KBM-7 (cell line): ENCODE measurements at regions not wholly inside any gene's neighbourhood (a gene's known extent, or its start where the extent isn't known, plus 50 kb on each side); places are given as distances from the start of the nearest gene placed in this dataset.

Experiments
- DNase-seq: peaks from one replicate; pipeline ENCODE4 v3.0.0-alpha.2; 2015
- in situ Hi-C: fragments of 300-500 bp; cut with MboI; formaldehyde crosslinking; loops from 2 replicates; pipeline ENCODE4 v1.14.3; 2020; ENCODE audit warnings: low sequenced_read_pairs, low pct_unique_long_range_greater_than_20kb, mixed read lengths

DNA sequence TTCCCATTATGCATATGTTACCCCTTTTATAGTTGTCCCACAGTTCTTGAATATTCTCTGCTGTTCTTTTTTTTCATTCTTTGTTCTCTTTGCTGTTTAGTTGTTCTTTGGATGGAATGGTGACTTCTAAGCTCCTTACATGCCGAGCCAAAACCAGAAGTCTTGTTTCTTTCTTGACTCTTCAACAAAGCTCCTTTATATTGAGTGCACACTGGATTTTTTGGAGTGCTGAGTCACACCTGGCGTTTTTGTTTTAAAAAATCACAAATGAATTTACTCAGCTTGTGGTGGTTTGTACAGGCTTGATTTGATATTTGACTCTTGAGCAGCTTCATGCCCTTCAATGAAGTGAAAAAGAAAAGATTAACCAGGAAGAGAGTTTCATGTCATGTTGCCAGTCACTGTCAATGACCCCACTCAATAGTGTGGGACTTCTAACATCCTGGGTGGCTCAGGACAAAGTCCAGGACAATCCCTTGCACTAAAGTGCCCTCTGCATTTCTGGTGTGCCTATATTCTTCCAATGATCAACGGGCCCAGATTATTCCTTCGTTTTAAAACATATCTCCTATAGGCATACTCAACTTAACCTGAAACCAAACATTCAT, 112.4 kb upstream of the SLC38A4 start:
- no peak for DNase-seq
- in situ Hi-C loops: no loop called here

DNA sequence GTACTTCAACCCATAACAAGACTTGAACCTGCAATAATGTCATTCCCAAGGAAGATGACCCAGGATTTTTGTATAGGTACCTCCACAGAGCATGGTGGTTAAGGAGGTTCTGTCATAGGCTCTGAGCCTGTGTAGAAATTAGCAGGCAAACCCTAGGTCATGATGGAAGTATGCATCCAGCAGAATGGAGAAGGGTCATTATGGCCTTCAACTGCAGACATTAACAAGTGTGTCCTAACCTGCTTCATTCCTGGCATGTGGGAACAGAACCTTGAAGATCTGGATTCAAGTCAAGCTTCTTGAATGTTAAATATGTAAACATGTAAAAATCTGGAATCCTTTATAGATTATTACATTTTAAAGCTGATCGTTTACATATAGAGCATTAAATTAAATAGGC, 116.2 kb upstream of the SLC38A4 start:
- in situ Hi-C loops: no loop called here
- no peak for DNase-seq

DNA sequence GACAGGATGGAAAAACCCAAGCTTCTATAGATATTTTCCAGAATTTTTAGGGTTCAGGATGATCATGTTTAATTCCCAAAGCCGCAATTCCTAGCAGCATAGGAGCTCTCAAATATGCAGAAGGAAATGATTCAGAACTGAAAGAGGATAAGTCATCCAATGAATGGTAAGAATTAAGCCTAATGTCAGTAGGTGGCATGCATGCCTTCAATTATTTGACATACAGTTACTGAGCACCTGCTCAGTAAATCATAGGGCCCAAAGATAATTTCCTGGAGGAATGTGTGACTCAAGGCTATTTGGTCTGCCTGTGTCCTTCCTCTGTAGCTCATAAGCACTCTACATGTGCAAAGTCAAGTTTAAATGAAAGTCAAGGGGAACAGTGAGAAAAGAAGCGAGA, 116.8 kb upstream of the SLC38A4 start:
- in situ Hi-C loops: no loop called here
- DNase-seq: no peak

DNA sequence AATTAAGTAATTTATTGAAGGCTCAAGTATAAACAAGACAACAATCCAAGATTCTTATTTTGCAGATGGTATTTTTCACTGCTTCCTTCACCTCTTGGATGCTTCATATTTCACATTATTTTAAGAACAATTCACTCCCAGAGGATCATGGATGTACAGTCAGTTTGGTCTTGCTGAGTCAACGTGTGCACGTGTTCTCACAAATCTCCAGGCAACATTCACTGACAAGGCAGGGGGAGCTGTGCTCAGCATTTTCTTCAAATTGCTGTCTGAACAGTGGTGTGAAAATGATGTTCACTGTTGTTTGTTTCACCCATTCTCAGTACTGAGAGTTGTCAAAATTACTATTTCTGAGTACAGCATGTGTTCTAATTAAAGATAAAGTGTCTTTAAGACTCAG, 118.3 kb upstream of the SLC38A4 start:
- DNase-seq: no peak
- in situ Hi-C loops: no loop called here

DNA sequence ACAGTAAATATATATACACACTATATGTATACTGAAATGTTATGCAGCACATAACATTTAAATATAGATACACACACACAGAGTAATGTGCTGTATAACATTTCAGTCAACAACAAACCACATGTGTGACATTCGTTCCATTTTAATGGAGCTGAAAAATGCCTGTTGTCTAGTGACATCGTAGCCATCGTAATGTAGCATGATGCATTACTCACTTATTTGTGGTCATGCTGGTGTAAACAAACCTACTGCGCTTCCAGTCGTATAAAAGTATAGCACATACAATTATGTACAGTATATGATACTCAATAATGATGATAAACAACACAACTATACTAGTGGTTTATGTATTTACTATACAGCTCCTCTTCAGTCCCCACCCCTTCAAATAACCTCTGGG, 119.0 kb upstream of the SLC38A4 start:
- in situ Hi-C loops: no loop called here

DNA sequence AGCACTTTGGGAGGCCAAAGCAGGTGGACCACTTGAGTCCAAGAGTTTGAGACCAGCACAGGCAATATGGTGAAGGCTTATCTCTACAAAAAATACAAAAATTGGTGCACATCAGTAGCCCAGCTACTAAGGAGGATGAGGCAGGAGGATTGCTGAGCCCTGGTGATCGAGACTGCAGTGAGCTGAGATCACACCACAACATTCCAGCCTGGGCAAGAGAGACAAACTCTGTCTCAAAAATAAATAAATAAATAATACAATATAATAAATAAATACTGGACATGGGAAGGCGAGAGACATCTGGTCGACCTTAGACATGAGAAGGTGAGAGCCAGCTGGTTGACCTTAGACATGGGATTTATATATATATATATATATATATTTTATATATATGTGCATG, 119.8 kb upstream of the SLC38A4 start:
- DNase-seq: no peak
- in situ Hi-C loops: no loop called here

More for the DNA sequence above, 119.0 kb upstream of the SLC38A4 start:
- no peak for DNase-seq

DNA sequence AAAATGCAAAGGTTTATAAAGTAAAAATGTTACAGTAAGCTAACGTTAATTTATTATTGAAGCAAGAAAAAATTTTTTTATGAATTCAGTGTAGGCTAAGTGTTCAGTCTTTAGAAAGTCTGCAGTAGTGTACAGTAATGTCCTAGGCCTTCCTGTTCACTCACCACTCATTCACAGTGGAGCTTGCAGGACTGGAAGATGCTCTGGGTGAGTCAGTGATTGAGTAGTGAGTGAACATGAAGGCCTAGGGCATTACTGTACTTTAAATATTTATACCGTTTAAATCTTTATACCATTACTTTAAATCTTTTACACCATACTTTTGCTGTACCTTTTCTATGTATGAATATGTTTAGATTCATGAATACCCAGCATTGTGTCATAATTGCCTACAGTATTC, 120.3 kb upstream of the SLC38A4 start:
- no peak for DNase-seq
- in situ Hi-C loops: no loop called here

DNA sequence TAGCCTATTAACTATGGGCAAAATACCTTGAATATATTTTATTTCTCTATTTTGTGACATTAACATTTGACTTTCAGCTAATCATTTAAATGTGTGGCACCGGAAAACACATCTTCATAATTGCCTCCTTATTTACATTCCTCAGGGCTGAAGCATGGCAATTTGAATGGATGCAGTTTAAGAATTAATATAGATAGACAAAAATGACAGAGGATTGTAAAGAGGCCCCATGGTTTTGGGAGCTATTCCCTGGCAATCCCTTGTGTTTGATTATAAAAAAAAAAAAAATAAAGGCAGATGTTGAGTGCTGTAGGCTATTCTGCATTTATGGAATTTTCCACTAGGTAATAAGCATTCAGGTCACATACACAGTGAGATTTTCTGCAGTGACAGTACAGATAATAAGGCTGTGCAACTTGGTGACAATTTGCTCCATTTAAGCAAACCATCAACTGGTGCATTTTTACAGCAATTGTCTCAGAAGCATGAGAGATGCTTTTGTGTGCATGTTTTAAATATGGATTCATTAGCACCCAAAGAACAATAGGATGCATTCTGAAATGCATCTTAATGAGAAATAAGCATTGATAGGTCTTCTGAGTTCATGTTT, 123.2 kb upstream of the SLC38A4 start:
- DNase-seq: no peak
- in situ Hi-C loops: no loop called here

DNA sequence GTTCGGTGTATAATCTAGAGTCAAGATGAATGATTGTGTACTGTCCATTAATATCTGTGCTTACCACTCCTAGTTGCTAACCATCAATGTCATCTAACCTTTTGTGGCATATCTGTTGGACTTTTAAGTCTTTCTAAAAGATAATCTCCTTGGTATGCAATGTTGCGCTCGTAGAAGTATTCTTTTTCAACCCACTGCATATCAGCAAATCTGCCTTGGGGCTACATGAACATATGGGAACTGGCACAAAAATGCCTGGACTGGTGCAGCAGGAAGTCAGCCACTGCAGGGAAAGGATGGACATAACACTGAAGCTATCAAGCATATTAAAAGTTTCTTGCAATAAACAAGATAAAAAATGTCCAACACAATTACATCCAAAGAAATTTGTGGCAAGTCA, 124.3 kb upstream of the SLC38A4 start:
- in situ Hi-C loops: no loop called here
- no peak for DNase-seq

DNA sequence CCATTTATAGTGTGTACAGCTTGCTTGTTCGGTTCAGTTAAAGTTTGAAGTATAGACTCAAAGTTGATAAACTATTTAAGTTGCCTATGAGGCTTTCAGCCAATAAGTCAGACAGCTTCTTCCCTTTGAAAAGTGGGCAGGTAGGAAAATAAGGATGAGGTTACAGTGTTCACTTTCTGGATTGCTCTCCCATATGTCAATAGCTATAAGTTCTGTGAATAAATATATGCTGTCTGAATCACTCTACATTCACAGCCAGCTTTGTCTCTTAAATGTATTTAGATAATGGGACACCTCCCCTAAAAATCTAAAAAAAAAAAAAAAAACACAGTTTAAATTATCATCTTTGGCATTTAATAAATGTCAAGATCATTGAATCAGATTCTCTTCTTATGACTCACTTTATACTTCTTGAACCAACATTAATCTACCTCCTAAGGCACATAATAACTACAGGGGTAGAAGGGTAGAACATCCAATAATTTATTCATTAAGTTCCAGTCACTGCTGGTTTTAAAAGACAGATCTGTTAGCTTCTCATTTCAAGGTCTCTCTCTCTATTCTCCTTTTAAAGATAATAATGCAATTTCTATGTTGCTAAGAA, 126.4 kb upstream of the PCED1B start:
- DNase-seq: no peak
- in situ Hi-C loops: no loop called here

DNA sequence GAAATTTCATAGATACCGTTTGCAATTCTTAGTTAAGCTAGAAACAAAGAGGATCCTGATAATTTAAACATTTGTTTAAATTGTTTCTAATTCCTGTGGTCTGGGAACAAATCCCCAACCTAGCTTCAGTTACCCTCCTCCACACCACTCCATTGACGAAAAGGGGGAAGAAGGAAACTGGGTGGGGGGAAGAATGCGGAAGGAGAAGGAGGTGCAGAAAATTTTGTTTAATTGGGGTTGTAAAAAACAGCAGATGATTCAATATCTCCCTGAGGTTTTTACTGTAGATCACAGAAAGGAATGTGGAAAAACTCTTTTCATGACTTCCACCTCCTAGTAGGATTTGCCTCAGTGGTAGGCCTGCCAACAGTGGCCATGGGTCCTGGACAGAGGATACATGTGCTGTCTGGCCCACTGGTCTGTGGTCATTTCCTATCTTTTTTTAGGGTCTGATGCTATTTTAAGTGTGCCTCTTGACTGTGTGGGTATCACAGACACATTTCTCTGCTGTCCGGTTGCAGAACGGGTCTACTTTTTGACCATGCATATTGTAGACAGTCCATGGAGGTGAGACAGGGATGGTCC, 122.9 kb upstream of the PCED1B start:
- DNase-seq: peak; percentile 15
- in situ Hi-C loops: no loop called here

DNA sequence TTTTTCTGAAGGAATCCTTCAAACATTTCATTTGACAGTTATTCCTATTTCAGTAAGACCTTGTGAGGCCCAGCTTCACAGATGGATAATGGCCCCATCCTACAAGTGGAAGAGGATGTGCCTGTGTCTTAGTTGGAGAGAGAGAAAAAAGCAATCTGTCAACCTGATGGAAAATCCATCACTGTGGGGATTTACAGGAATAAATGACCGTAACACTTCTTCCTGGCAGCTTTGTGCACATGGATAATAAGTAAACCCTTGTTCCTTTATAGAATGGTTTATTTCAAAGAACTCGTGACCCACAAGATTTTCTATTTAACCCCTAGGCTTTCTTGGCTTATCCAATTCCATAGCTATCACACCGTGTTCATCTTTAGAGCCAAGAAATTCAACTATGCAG, 121.4 kb upstream of the PCED1B start:
- in situ Hi-C loops: no loop called here
- DNase-seq: no peak

DNA sequence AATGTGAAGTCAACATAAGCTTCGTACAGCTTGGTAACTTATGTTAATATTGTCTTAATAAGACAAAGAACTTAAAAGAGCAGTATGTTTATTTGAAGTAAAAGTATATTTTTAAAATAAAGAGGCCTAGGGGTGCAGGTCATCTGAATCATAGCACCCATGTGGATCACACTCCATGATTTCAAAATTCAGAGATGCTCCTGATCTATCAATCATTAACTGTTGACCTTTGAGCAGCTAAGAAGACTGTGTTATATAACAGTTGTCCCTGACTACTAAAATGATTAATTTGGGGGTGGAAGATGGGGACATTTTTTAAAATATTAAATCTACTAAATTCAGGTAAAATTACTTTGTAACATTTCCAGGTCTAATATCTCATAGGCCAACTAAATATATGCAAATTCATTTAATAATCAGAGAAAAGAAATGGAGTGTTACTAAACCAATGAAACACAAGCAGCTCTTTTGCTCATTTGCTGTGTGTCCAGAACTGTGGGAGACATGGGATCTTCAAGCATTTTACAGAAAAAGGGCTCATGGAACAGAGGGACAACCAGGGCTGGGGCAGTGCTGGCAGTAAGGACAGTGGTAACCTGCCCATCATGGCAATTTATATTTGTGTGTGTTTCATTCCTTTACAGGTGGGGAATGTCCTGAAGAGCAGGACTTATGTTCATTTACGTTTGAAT, 120.7 kb upstream of the PCED1B start:
- in situ Hi-C loops: no loop called here
- no peak for DNase-seq

DNA sequence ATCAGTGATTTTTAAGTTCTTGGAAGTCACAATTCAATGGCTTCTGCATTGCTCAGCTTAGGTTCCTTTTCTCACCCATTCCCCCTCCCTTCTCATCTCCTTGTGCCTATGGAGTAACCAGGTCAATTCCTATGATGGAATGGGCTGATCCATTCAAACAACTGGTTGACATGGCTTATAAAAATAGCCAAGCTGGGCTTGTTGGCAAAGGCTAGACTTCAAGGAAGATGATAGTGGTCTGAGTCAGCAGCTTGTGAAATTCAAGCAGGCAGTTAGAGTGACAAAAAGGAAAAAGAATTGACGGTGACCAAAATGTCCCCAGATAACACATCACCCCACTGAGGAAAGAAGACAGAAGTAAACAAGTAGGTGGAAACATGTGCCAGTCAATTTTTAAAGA, 119.9 kb upstream of the PCED1B start:
- in situ Hi-C loops: no loop called here
- DNase-seq: no peak

DNA sequence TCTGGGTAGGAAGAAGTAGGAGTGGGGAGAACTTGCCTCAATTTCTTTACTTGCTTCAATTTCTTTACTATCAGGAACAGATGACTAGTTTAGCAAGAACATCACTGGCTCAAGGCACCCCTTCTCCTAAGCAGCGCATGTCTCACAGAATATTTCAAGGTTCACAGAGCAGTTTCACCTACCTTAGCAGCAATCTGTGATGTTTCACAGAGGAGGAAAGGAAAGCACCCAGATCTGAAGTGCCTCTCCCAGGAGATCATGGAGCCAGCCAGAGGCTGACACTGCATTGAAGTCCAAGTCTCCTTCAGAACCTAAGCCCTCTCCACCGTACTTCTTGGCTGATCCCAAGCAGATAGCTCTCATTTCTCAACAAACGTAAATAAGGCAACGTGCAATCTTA, 118.7 kb upstream of the PCED1B start:
- in situ Hi-C loops: no loop called here
- DNase-seq: no peak

DNA sequence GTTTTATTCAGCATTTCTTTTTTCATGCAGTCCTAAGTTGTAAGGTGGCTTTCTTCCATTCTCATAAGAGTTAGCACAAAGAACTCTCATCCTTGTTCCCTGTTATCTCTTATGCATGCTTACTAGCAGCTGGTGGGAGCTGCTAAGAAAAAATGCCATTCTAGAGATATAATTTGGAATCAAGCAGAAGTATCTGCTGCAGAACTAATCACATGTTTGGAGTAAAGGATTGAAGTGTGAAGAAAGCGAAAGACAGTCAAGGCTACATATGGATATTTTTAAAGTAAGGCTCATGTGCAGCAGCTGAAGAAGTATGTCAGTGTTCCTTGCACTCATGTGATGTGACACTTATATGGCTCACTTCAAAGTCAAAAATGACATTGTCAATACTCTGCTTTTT, 116.2 kb upstream of the PCED1B start:
- in situ Hi-C loops: no loop called here
- DNase-seq: no peak

DNA sequence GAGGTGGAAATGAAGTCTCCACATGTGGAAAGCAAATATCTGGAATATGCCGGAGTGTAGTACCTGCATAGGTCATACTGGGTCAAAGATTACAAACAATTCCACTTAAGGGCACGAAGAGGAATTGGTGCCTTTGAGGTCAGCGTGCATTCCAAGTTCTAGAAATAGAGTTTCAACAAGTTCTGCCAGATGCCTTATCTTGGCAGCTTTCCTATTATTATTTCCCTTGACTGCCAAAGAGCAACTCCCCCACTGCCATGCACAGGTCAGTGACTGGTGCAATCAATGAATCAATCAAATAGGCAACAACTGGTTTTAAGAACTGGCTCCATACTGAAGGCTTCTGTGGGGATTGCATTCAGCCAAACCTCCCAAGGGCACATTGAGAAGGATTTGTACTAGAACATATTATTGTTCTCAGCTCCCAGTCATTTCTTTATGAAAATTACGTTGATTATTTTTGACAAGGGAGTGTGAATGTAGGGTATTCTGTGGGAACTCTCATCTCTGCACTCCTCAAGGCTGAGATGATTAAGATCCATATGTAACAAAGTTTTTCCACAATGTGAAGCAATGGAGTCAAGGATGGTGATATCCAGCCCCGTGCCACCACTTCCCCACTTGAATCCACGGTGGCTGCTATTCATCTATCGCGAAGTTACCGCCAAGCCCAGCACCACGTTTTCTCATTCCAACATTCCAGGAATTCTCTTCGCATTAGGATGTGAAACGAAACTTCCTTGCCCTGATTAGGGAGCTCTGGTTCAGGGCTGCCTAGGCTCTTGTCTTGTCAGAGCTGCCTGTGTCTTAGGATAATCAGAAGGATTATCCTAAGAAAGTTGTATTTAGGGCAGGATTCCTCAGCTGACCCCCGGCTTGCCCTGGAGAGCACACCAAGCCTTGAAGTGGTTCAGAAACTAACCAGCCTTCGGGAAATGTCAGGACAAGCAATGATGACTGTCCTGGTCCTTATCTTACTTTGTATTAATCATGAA, 115.1 kb upstream of the PCED1B start:
- in situ Hi-C loops: no loop called here

DNA sequence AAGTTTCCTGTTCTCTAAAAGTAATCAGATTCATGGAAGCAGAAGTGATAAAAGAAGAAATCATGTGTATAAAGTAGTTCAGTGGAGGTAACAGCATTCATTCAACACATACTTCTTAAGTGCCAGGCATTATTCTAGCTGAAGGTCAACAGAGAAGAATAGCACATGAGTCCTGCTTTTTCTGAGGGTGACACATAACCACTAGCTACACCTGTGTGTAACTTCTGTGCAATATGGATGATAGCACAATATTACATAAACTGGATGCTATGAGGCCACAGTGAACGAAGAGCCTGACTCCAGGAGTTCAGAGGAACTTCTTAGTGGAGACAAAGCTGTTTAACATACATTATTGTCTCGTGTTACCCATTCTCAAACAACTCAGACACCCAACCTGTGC, 114.3 kb upstream of the PCED1B start:
- in situ Hi-C loops: no loop called here
- DNase-seq: no peak

More for the DNA sequence above, 115.1 kb upstream of the PCED1B start:
- no peak for DNase-seq

DNA sequence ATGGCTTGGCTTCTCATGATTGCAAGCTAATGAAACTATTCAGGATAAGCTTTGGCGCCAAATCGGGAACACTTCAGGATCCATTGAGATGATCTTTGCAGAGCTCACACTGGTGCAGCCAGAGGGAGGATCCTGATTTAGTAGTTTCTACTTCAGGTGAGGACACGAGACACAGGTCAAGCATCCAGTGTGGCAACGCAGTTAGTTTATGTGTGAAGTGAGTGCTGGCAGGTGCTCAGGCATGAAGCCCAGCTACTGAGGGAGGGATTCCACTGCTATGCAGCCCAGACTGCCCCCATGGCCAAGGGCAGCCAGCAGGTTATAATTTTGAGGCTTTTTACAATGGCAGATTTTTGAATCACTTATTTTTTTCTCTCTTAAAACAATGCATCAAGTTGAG, 113.5 kb upstream of the PCED1B start:
- DNase-seq: no peak
- in situ Hi-C loops: no loop called here
